ENCODE measurements at regions not wholly inside any gene's neighbourhood (a gene's known extent, or its start where the extent isn't known, plus 50 kb on each side); places are given as distances from the start of the nearest gene placed in this dataset.

DNA sequence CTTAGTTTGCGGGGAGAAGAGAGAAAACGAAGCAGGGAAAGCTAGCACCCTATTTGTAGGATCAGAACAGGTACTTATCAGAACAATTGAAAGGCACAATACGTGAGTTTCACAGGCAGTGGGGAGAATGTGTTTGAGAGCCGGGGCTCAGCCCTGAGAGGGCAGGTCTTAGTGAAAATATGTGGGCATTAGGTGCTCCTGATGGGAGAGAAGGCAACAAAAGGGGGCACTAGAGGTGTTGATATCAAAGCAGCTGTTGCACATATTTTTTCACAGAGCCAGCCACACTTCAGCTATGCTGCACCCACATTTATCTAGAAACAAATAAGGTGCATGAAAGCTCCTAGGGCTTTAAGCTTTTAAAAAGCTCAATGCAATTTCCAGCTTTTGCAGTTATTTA lies 99.7 kb upstream of the MAN2A1 start:
- CTCF ChIA-PET = no interaction called here
- H3K9me3 ChIP-seq (ENCODE audit: control insufficient read depth, insufficient read depth, low read depth, low read length) = no peaks in the 10 kb centered on the region
- H3K36me3 ChIP-seq (ENCODE audit: control insufficient read depth in 2 of 2, insufficient read depth in 1 of 2, low read length in 2 of 2) = no peaks in the 10 kb centered on the region
- no peak for TF ChIP-seq ZNF146 (tag by site-specific recombination; IDR thresholded peaks at IDR 0.05)
- TF ChIP-seq SCRT2 (tag by site-specific recombination; IDR thresholded peaks at IDR 0.05) = 0 out of 2 replicates have a peak, but pooled peaks have one; percentile 1
- no peak for TF ChIP-seq BCL11A (tag by site-specific recombination; IDR thresholded peaks at IDR 0.05; ENCODE audit: low read depth)
- TF ChIP-seq ZNF169 (tag by site-specific recombination; IDR thresholded peaks at IDR 0.05) = no peak
- no peak overlapping the region for H3K27ac ChIP-seq (ENCODE audit: extremely low read depth, low read depth, low read length)
- H3K4me1 ChIP-seq (ENCODE audit: control insufficient read depth, insufficient read depth, low read length) = no peaks in the 10 kb centered on the region
- POLR2A ChIA-PET = no interaction called here
- H3K4me3 ChIP-seq (ENCODE audit: low read depth, low read length) = no peak overlapping the region

DNA sequence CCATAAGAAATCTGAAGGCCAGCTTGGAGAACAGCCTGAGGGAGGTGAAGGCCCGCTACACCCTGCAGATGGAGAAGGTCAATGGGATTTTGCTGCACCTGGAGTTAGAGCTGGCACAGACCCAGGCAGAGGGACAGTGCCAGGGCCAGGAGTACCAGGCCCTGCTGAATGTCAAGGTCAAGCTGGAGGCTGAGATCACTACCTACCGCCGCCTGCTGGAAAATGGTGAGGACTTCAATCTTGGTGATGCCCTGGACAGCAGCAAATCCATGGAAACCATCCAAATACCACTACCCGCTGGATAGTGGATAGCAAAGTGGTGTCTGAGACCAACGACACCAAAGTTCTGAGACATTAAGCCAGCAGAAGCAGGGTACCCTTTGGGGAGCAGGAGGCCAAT lies 100.5 kb upstream of the MAN2A1 start:
- no peaks in the 10 kb centered on the region for H3K4me1 ChIP-seq (ENCODE audit: control insufficient read depth, insufficient read depth, low read length)
- no peak overlapping the region for H3K27ac ChIP-seq (ENCODE audit: extremely low read depth, low read depth, low read length)
- CTCF ChIA-PET = interaction anchor here (0.6 kb wide), 1 partner anchor 180 kb away, joined by 3 read pairs; no protein-coding TSS in a partner anchor
- no peak for TF ChIP-seq ZNF521 (tag by site-specific recombination; IDR thresholded peaks at IDR 0.05)
- no peak for TF ChIP-seq ZNF830 (tag by site-specific recombination; IDR thresholded peaks at IDR 0.05; ENCODE audit: low read depth)
- no peaks in the 10 kb centered on the region for H3K36me3 ChIP-seq (ENCODE audit: control insufficient read depth in 2 of 2, insufficient read depth in 1 of 2, low read length in 2 of 2)
- H3K9me3 ChIP-seq (ENCODE audit: control insufficient read depth, insufficient read depth, low read depth, low read length) = no peaks in the 10 kb centered on the region
- POLR2A ChIA-PET = no interaction called here
- no peak overlapping the region for H3K4me3 ChIP-seq (ENCODE audit: low read depth, low read length)

DNA sequence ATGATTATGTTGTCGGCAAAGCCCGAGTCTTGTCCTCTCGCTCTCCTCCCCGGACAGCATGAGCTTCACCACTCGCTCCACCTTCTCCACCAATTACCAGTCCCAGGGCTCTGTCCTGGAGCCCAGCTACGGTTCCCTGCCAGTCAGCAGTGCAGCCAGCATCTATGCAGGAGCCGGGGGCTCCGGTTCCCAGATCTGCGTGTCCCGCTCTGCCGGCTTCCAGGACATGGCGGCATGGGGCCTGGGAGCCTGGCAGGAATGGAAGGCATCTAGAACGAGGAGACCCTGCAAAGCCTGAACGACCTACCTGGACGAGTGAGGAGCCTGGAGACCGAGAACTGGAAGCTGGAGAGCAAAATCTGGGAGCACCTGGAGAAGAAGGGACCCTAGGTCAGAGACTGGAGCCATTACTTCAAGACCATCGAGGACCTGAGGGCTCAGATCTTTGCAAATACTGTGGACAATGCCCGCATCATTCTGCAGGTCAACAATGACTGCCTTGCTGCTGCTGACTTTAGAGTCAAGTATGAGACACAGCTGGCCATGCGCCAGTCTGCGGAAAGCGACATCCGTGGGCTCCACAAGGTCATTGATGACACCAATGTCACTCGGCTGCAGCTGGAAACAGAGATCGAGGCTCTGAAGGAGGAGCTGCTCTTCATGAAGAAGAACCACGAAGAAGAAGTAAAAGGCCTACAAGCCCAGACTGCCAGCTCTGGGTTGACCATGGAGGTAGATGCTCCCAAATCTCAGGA lies 101.3 kb upstream of the MAN2A1 start:
- Histone ChIP-seq H3K4me1 (ENCODE audit: control insufficient read depth, insufficient read depth, low read length) (no peaks in the 10 kb centered on the region), H3K4me3 (ENCODE audit: low read depth, low read length) (no peak overlapping the region), H3K27ac (ENCODE audit: extremely low read depth, low read depth, low read length) (no peak overlapping the region), H3K9me3 (ENCODE audit: control insufficient read depth, insufficient read depth, low read depth, low read length) (no peaks in the 10 kb centered on the region), H3K36me3 (ENCODE audit: control insufficient read depth in 2 of 2, insufficient read depth in 1 of 2, low read length in 2 of 2) (no peaks in the 10 kb centered on the region)
- ChIA-PET POLR2A (no interaction called here), CTCF (no interaction called here)
- TF ChIP-seq ZFP37 (tag by site-specific recombination; IDR thresholded peaks at IDR 0.05) (no peak), ZNF23 (tag by site-specific recombination; IDR thresholded peaks at IDR 0.05; ENCODE audit: borderline replicate concordance) (no peak), ZBTB8A (tag by site-specific recombination; IDR thresholded peaks at IDR 0.05) (no peak), GLIS2 (tag by site-specific recombination; IDR thresholded peaks at IDR 0.05) (no peak), SP2 (tag by site-specific recombination; IDR thresholded peaks at IDR 0.05) (no peak), ZNF354C (tag by site-specific recombination; IDR thresholded peaks at IDR 0.05; ENCODE audit: borderline replicate concordance, low read depth) (no peak)
- TF ChIP-seq, protein P1, sequence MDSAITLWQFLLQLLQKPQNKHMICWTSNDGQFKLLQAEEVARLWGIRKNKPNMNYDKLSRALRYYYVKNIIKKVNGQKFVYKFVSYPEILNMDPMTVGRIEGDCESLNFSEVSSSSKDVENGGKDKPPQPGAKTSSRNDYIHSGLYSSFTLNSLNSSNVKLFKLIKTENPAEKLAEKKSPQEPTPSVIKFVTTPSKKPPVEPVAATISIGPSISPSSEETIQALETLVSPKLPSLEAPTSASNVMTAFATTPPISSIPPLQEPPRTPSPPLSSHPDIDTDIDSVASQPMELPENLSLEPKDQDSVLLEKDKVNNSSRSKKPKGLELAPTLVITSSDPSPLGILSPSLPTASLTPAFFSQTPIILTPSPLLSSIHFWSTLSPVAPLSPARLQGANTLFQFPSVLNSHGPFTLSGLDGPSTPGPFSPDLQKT (IDR thresholded peaks at IDR 0.05; ENCODE audit: borderline replicate concordance, low read depth, low read length) = no peak

DNA sequence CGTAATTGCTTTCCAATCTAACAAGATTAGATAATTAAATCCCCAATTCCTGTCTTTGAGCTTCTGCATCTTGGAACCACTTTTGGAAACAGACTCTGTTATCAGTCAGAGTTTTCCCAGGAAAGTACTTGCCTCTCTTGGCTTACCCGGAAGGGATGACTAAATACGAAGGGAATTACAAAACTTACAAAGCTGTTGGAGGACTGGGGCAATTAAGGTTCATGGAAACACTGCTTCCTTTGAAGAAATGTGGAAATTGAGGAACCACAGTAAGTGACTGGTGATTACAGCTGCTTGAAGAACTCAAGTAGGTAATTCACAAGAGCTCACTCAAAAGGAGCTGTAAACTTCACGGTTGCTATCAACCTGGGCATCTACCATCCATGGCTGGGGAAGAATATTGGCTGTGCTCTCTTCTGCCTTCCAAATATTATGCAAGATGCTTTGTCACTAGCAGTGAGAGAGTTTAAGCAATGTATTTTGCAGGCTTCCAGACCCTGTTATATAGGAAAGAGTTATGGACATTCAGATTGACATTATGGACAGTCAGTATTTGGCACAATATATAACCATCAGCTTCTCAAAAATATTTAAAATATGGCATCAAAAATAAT lies 104.6 kb upstream of the MAN2A1 start:
- ChIA-PET CTCF (interaction anchor here (0.5 kb wide), 2 partner anchors 102 to 360 kb away, joined by 3 to 5 read pairs; no protein-coding TSS in a partner anchor), POLR2A (no interaction called here)
- Histone ChIP-seq H3K27ac (ENCODE audit: extremely low read depth, low read depth, low read length) (no peak overlapping the region), H3K4me3 (ENCODE audit: low read depth, low read length) (no peak overlapping the region), H3K9me3 (ENCODE audit: control insufficient read depth, insufficient read depth, low read depth, low read length) (no peaks in the 10 kb centered on the region), H3K36me3 (ENCODE audit: control insufficient read depth in 2 of 2, insufficient read depth in 1 of 2, low read length in 2 of 2) (no peaks in the 10 kb centered on the region), H3K4me1 (ENCODE audit: control insufficient read depth, insufficient read depth, low read length) (no peaks in the 10 kb centered on the region)
- TF ChIP-seq KLF10 (tag by site-specific recombination; IDR thresholded peaks at IDR 0.05) (no peak), ZNF654 (tag by site-specific recombination; IDR thresholded peaks at IDR 0.05; ENCODE audit: low read depth) (no peak), ZNF768 (tag by site-specific recombination; IDR thresholded peaks at IDR 0.05) (no peak), ZNF112 (tag by site-specific recombination; IDR thresholded peaks at IDR 0.05) (no peak), ZNF548 (tag by site-specific recombination; IDR thresholded peaks at IDR 0.05) (no peak)
- TF ChIP-seq, protein P2, sequence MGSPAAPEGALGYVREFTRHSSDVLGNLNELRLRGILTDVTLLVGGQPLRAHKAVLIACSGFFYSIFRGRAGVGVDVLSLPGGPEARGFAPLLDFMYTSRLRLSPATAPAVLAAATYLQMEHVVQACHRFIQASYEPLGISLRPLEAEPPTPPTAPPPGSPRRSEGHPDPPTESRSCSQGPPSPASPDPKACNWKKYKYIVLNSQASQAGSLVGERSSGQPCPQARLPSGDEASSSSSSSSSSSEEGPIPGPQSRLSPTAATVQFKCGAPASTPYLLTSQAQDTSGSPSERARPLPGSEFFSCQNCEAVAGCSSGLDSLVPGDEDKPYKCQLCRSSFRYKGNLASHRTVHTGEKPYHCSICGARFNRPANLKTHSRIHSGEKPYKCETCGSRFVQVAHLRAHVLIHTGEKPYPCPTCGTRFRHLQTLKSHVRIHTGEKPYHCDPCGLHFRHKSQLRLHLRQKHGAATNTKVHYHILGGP (tag by site-specific recombination; IDR thresholded peaks at IDR 0.05) = no peak
